Choroid plexus epithelial cell (primary cell): ENCODE measurements at regions not wholly inside any gene's neighbourhood (a gene's known extent, or its start where the extent isn't known, plus 50 kb on each side); places are given as distances from the start of the nearest gene placed in this dataset.

Experiments
- DNase-seq: peaks from one replicate; pipeline ENCODE4 v3.0.0-alpha.2; 2010; ENCODE audit warnings: low read depth
- H3K4me3 ChIP-seq: 2 replicates; pipeline ENCODE4 v1.5.1; 2011; ENCODE audit warnings: low read depth, mild to moderate bottlenecking, control low read depth, low read length, moderate library complexity
- CTCF ChIP-seq: conservative IDR thresholded peaks from 2 replicates; pipeline ENCODE4 v1.5.1; 2011; ENCODE audit warnings: low read depth, mild to moderate bottlenecking, control low read depth, inconsistent platforms, low read length, moderate library complexity

GRCh38 chr3:101066711-101067129, 73.5 kb upstream of the ABI3BP start:
- TF ChIP-seq CTCF, result no peak
- DNase-seq, result peak; percentile 66
- no peak overlapping the region for H3K4me3 ChIP-seq

DNA sequence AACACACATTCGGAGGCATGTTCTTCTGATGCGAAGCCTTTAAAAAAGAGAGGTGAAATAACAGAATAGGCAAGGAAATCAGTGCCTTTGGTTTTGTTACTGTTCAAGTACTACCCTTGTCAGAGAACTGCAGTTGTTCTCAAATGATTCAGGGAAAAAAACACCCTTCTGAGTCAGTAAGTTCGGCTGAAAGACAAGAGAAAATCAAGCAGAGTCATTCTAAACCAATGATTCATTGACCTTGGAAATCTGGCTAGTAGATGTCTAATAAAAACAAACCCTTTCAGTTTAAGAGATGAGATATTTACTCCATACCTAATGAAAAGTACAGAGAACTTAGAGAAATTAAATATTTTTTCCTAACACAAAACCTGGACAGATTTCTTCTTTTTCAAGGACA, 72.7 kb upstream of the ABI3BP start:
- peak; percentile 95 for DNase-seq
- no peak for TF ChIP-seq CTCF
- no peak overlapping the region for H3K4me3 ChIP-seq

GRCh38 chr3:101063401-101063800, 70.2 kb upstream of the ABI3BP start:
- DNase-seq, result no peak
- no peak for TF ChIP-seq CTCF
- no peak overlapping the region for H3K4me3 ChIP-seq

- no peak for TF ChIP-seq CTCF
- H3K4me3 ChIP-seq, result no peak overlapping the region
- DNase-seq, result peak; percentile 13
Observed at GRCh38 chr3:101061312-101061711, 68.1 kb upstream of the ABI3BP start.

GRCh38 chr3:101050866-101051265, 57.6 kb upstream of the ABI3BP start:
- no peak for TF ChIP-seq CTCF
- no peak for DNase-seq
- H3K4me3 ChIP-seq, result no peak overlapping the region

DNA sequence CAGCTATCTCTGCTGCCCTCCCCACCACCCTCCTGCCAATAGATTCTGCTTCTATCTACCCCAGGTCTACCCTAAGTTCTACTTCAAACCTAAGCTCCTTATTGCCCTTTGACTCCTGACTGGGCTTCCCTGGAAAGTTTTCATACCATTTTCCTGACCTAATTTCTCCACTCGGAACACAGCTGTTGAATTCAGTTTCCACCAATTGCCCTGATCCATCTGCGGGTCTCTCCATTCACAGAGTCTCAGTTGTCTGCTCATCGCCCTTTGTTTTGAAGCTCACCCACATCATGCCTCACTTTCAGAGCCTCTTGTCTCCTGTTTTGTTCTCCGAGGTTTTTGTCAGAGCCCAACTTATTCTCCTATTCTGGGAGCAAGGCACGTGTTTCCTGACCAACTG, 56.8 kb upstream of the ABI3BP start:
- no peak for TF ChIP-seq CTCF
- DNase-seq, result no peak
- H3K4me3 ChIP-seq, result no peak overlapping the region

GRCh38 chr3:101049532-101049931, 56.3 kb upstream of the ABI3BP start:
- H3K4me3 ChIP-seq, result no peak overlapping the region
- no peak for TF ChIP-seq CTCF
- no peak for DNase-seq
